ENCODE measurements at regions not wholly inside any gene's neighbourhood (a gene's known extent, or its start where the extent isn't known, plus 50 kb on each side); places are given as distances from the start of the nearest gene placed in this dataset.

DNA sequence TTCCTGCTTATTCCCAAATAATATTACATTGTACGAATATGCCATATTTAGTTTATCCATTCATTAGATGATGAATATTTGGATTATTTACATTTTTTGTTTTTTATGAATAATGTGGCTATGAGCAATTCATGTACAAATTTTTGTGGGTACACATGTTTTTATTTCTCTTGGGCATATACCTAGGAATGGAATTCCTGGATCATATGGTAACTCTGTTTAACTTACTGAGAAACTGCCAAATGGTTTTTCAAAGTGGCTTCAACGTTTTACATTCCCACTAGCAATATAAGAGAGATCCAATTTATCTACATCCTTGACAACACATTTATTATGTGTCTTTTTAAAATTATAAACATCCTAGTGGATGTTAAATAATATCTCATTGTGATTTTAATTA lies 362.0 kb upstream of the TMCO5A start:
- intact Hi-C loops (cut with micrococcal nuclease), result no loop called here

DNA sequence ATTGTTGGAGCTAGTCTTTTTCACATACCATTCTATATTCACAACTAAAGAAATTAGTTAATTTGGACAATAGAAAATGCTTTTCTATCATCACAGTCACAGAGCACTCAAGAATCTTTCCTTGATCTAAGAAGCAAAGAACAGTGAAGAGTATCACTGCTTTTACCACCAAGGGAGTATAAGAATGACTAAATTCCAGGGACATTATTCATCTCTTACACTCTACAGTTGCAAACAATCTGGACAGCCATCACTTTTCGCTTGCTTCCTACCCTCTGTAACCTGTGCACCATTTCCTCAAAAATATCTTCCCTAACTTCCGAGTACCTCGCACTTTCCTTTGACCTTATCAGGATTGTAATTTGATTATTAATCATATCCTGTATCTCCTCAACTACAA lies 359.5 kb upstream of the TMCO5A start:
- intact Hi-C loops (cut with micrococcal nuclease), result no loop called here

DNA sequence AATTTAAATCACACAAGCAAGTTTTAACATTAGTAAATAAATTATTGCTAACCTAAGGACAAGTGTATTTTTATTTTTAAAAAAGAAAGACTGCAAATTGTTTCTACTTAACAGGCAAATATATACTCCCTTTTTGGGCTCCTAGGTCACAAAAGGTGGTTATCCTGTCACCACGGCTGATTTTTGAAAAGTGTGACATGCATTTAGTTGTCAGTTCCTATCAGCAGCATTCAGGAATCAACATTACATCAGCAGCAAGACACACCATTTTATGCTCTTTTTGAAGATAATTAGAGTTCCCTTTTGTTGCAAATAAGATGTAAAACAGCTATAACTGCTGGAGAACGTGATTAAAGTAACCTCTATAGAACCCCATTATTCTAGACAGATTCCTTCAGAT lies 357.5 kb upstream of the TMCO5A start:
- intact Hi-C loops (cut with micrococcal nuclease), result no loop called here

DNA sequence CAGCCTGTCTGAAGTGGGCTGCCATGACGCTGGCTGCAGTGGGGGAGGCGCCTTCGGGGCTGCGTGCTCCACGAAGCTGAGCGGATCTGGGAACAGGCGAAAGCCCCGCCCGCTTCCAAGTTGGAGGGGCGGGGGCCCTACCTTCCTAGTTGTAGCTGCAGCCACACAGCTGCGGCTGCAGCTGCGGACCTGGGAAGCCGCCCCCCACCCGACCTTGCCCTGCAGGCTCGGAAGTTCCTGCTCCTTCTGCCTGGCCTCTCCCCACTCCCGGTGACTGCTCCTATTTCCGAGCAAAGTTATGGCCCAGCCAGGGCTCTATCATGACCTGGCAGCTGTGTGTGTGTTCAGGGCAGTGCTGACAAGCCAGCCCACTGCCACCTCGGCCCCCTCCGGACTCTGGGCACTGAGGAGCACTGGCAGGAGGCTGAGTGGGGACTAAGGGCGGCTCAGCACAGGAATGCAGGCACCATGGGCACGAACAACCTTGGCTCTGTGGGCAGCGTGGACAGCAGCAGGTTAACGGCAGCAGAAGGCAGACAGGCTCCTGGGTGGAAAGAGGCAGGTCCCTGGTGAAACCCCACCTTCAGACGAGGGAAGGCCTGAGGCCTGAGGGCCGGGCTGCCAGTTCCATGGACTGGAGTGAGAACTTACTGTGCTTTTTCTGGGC lies 352.4 kb upstream of the TMCO5A start:
- intact Hi-C loops (cut with micrococcal nuclease), result no loop called here

DNA sequence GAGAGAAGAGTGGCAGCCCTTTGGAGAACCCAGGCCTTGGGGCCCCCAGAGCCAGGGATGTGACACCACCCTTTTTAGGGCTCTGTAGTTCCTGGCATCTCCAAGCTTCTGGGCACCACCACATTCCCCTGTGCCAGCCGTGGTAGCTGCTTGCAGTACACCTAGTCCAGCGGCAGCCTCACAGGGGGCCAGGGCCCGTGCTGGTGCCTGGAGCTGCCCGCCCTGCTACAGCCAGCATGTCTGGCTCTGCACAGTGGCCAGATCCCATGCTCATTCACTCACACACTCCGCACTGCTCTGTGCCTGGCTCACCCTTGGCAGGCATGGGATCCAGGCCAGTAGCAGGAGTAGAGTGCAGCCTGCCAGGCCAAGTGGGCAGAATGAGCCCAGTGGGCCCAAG lies 351.6 kb upstream of the TMCO5A start:
- intact Hi-C loops (cut with micrococcal nuclease), result no loop called here

DNA sequence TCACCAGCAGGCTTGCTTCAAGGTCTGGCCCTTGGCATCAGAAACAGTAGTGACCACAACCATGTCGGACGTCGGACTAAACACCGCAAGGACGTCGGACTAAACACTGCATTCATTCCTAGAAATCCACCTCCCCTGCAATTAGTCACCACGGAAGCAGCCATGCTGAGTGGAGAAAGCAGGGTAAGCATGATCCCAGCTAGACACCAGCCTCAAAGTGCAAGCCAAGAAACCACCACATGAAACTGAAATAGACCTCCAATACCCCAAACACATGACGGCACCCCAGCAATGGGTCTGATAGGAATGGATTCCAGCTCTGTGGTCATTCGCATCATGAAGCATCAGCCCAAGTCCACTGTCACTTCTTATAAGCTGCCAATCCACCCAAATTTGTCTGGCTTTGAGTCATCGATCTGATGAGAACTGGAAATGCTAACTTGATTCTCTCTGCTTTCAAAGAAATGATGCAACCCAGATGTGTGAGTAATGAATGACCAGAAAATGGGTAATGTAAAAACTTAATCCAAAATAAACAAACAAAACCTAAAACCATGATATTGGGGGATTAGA lies 348.3 kb upstream of the TMCO5A start:
- intact Hi-C loops (cut with micrococcal nuclease), result no loop called here

DNA sequence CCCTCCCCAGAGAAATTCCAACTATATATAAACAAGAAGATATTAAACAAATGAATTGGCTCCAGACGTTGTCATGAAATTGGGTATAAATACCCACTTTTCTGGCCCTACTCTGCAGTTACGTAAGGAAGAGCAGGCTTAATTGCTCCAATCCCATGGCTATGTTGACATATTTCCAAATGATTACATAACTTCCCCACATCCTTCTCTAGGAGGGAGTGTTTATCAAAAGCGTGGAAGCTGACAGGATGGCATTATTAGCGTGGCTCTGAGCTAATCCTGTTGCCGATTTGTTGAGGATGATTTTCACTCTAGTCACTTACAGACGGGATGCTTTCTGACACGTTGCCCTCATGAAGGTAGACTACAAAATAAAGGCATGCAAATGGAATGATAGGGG lies 347.5 kb upstream of the TMCO5A start:
- intact Hi-C loops (cut with micrococcal nuclease), result no loop called here

DNA sequence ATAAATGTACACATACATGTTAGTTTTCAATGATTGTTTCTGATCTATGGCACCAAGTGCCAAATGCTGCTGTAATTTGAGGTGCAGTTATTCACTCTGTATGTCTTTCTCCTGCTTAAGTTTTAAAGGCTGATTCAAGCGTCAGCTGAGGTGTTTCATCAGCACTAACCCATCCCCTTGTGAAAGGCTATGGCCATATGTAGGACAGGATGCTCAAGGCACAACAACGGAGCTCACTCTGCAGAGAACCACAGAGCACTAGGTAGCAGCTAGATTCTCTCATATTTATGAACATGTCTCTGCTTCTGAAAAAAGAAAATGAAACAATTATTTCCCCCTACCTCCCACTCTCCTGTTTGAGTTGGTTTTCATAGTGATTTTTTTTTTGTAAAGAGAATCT lies 340.0 kb upstream of the TMCO5A start:
- intact Hi-C loops (cut with micrococcal nuclease), result no loop called here

DNA sequence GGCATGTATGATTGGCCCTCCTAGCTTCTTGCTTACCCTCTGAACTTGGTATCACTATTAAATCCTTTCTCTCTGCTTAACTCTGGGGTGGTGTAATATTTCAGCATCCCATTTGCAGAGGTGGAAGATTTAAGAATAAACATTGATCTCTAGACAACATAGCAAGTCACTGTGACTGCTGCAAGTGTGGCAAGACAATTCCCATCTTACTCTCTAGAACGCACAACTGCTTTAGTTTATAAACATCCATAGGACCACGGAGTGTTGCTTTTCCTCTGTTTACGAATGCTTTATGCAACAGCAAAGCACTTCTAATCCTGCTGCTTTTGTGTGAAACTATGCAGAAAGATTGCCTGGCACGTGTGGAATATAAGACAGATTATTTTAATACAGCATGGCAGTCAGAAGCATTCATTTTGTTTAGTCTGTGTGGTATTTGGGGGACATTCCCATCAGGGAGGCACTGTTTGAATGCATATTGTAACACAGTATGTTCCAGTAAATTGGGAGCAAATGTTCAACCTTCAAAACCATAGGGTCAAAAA lies 338.9 kb upstream of the TMCO5A start:
- intact Hi-C loops (cut with micrococcal nuclease), result no loop called here

DNA sequence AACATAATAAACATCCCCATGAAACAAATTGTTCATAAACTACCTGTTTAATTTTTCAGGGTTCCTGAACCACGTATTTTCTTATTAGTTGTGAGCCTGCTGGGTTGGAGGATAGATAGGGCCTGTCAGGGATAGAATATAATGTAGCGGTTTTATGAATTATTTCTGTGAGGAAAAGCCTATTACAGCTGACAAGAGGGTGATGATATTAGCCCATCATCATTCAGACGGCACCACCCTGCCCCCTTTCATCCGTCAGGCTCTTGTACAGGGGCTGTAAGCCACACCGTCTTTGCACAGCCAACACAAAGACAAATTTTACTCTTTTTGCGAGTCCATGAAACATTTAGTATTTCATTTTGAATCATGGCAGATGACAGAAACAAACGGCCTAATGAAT lies 335.3 kb upstream of the TMCO5A start:
- intact Hi-C loops (cut with micrococcal nuclease), result no loop called here

DNA sequence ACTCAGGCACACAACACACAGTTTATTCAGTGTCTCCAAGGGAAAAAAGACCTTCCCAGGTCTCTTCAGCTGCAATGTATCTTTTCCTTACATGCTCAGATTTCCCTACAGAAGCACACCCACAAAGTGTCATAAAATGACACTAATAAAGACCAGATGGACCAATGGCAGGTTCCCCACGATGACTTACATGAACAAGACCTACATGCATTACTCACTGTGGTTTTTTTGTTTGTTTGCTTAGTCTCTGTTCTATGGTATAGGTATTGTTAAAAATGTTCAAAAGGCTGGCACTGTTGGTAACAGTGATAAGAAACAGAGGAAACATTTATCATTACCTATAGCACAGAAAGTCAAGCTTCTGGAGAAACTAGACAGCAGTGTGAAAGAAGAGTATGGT lies 318.2 kb upstream of the TMCO5A start:
- intact Hi-C loops (cut with micrococcal nuclease), result no loop called here

DNA sequence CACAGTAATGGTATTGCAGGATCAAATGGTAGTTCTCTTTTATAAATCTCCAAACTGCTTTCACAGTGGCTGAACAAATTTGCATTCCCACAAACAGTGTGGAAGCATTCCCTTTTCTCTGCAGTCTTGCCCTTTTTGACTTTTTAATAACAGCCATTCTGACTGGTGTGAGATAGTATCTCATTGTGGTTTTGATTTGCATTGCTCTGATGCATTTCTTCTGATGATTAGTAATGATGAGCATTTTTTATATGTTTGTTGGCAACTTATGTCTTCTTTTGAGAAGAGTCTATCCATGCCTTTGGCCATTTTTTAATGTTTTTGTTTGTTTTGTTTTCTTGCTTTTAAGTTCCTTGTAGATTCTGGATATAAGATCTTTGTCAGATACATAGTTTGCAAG lies 316.1 kb upstream of the TMCO5A start:
- intact Hi-C loops (cut with micrococcal nuclease), result no loop called here

DNA sequence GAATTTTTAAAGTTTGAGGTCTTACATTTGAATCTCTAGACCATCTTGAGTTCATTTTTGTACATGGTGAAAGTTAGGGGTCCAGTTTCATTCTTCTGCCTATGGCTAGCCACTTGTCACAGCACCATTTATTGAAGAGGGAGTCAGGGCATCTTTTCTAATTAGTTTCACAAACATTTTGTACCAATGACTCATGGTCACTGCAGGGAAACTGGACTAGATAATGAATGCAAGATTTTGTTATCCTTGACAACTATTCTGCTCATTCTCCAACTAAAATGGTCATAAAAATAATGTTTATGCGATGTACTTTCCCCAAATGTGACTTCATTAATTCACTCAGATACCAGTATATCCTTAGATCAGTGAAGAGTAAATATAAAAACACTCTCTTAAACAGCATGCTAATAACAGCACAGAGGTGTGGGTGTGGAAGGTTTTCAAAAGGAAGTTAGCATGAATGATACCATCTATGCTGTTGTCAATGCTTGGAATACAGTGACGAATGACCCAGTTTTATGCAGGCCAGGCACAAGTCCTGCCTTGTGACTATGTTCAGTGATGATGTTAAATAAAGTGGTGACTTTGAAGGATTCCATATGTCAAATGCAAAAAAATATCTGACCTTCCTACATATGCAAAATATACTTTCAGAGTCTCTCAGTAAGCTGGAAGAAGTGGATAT lies 314.9 kb upstream of the TMCO5A start:
- intact Hi-C loops (cut with micrococcal nuclease), result no loop called here

DNA sequence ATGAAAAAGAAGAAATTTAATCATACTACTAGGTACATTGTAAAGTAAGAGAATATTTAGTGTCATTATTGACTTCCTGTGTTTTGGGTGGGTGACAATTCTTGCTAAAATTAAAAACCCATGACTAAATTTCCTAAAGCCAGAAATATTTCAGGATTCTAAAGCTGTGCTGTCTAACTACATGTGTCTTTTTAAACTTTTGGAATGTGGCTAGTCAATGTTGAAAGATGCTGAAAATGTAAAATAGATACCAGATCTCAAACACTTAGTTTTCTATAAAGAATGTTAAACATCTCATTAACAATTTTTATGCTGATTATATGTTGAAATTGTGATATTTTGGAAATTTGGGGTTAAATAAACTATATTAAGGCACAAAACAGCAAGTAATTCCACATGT lies 308.9 kb upstream of the TMCO5A start:
- intact Hi-C loops (cut with micrococcal nuclease), result no loop called here

DNA sequence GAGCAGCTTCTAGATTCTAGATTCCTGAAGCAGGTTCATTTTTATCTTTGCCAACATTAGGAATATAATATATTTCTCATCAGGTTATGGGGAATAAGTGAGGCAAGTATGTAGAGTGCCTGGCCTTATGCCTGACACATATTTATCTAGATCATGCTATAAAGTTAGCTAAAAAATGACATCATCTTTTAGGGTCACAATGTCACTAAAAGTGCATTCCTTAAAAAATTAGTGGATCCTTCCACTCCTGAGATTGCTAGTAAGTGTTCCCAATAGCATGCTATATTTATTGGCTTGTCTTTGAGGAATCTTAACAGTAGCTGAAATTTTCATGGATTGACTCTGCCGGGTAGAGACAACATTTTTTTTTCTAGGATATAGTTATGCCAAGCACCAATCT lies 305.9 kb upstream of the TMCO5A start:
- intact Hi-C loops (cut with micrococcal nuclease), result no loop called here

DNA sequence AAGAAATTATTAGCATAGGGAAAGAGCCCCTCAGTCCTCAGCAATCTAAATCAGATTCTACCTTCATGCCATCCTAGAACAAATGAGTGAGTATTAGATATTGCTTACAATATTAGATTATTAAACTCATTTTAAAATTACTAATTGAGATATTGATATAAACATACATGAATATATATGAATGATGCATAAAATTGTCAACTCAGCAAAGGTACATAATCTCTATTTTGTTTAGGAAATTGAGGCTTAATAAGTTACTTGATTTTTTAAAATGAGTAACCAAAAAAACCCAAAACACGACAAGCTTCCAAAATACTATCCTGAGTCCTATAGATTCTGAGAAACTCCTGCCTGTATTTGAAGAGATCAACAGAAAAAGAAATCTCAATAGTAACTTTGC lies 297.7 kb upstream of the TMCO5A start:
- intact Hi-C loops (cut with micrococcal nuclease), result no loop called here

DNA sequence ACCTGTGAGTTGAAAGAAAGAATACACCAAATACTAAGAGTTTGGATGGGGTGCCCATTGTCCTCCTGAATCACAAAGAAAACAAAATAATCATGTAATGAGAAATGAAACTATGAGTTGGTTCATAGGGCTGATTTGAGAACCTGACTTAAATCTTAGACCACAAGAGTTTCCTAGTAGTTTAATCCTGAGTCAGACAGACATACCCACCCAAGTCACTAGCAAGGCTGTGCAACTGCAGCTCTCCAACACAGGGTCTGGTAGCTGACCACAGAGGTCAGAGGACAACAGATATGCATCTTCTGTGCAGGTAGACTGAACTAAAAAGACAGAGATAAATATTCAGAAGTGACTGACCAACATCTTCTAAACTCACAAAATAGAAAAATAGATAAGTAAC lies 296.3 kb upstream of the TMCO5A start:
- intact Hi-C loops (cut with micrococcal nuclease), result no loop called here

DNA sequence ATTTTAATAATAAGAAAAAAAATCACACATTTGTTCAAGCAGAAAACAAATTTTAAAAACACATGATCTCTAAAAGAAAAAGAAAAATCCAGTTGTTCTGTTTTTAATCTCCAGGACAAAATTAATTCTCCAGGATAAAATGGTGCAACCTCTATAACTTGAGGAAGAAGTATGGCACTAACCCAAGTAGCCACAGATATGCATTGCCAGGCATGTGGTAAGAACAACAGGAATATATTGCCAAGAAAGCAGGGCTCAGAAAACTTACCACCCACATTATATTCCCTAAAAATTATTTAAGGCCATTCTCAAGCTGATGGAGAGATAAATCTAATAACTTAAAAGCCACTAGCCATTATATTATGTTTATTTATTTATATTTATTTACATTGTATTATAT lies 295.7 kb upstream of the TMCO5A start:
- intact Hi-C loops (cut with micrococcal nuclease), result no loop called here

DNA sequence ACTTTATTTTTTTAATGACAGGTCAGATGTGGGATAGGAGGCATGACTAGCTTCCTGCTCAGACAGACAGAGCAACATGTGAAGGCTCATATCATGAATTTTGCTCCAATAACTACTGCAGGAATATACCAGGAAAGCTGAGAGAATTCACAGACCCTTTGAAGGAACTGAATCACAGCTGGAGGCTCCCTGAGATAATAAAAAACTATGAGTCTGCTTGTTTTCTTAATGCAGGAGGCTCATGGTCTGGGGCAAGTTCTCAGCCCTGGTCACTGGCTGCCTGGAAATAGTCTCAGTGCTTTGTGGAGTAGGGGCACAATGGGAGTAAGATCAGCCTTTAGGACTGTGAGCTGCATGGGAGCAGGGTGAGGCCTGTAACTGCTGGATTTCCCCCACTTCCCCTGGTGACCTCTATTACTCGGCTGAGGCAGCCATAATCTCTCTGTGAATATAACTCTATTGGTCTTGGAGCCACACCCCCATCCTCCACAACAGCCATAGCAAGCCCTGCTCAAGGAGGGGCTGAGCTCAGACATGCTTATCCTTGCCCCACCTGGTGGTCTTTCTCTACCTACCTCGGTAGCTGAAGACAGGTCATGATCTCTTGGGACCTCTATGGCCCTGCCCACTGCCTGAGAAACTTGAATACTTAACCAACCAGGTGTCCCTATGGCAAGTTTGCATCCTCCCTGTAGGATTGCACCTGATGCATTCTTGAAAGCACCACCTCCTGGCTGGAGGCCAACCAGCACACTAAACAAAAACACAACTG lies 281.6 kb upstream of the TMCO5A start:
- intact Hi-C loops (cut with micrococcal nuclease), result no loop called here

DNA sequence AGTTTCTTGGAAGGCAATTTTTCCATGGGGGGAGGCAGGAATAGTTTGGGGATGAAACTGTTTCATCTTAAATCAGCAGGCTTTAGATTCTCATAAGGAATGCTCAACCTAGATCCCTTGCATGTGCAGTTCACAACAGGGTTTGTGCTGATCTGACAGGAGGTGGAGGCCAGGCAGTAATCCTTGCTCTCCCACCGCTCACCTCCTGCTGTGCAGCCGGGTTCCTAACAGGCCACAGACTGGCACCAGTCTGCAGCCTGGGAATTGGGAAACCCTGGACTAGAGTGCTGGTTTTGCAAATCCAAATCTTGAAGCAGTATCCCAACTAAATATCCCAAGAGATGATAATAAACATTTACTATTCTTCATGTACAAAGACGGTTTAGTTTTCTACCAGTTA lies 256.3 kb upstream of the TMCO5A start:
- intact Hi-C loops (cut with micrococcal nuclease), result no loop called here

DNA sequence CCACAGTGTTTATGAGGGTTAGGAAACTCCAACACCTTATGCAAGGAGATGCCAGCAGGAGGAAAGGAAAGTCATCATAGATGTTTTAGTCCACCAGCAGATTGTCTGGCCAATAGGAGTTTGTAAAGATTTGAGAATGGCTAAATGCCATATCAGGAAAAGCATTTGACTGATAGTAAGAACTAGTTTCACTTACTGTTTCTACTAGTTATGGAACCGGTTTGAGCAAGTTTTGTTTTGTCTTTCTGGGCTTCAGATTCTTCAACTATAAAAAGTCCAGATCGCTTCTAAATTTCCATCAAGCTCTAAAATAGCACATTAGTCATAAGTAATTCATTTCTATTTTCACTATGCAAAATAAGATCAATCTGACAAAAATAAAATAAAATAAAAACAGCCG lies 254.8 kb upstream of the TMCO5A start:
- intact Hi-C loops (cut with micrococcal nuclease), result no loop called here

DNA sequence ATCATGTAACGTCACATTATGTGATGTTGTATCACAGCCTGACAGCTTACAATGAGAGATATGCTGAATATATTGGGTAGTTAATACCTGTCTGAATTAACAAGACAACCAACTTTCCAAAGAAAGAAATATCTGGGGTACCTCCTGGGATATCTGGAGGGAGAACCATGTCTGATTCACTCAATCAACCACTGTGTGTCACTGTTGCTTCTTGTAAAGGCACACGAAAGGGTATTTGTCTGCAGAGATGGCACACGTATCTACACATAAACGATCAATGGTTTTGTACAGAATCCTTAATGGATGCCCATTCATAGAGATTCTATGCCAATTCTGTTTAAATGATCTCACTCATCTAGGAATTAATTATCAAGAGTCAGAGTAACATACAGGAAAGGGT lies 252.1 kb upstream of the TMCO5A start:
- intact Hi-C loops (cut with micrococcal nuclease), result no loop called here
